Endothelial cell of umbilical vein (primary cell): ENCODE measurements at regions not wholly inside any gene's neighbourhood (a gene's known extent, or its start where the extent isn't known, plus 50 kb on each side); places are given as distances from the start of the nearest gene placed in this dataset.

ENCODE experiments used
- BruUV-seq: library from RNA; stranded (reverse); fragments of 400-500 nt; replicated peaks from 2 replicates; lab custom pipeline; 2021; lab: Mats Ljungman, UMichigan
- CTCF ChIA-PET: fragments of 300-600, 350-600 bp; sonication (Branson Sonifier 250); formaldehyde crosslinking; loops from one replicate; lab custom pipeline; 2021; ENCODE audit warnings: antibody characterized with exemption, inconsistent platforms; lab: Charles Lee
- POLR2A ChIA-PET: fragments of 300-600, 350-600 bp; sonication (Branson Sonifier 250); formaldehyde crosslinking; loops from one replicate; lab custom pipeline; 2021; ENCODE audit warnings: antibody characterized with exemption, inconsistent platforms; lab: Charles Lee
- DNase-seq: peaks from one replicate; pipeline ENCODE4 v3.0.0-alpha.2; 2011; ENCODE audit warnings: low read depth, low spot score
- FAIRE-seq: peaks from 2 replicates; lab custom pipeline; 2011; peaks lifted over from hg19 to GRCh38; lab: Jason Lieb, UNC
- H2AFZ ChIP-seq: 2 replicates; pipeline ENCODE4 v1.6.0; 2012; ENCODE audit warnings: low read depth, low read length, control low read depth, inconsistent platforms
- H3K27ac ChIP-seq: 2 replicates; pipeline ENCODE4 v1.5.1; 2011; ENCODE audit warnings: low read depth, mild to moderate bottlenecking, control low read depth, low read length, moderate library complexity; ENCODE audit not compliant: insufficient read depth
- H3K27me3 ChIP-seq, 2 experiments: 2 replicates each; pipeline versions ENCODE4 v1.6.0 to v1.6.1; 2011; ENCODE audit warnings: low read length in 2 of 2, mixed read lengths in 1 of 2; ENCODE audit not compliant: control insufficient read depth in 2 of 2, insufficient read depth in 2 of 2
- H3K36me3 ChIP-seq, 2 experiments: 2 replicates in 1 of 2; 3 replicates in 1 of 2; pipeline ENCODE4 v1.5.1; 2011; ENCODE audit warnings: low read length in 2 of 2, mild to moderate bottlenecking in 1 of 2, moderate library complexity in 1 of 2; ENCODE audit not compliant: control insufficient read depth in 2 of 2, insufficient read depth in 2 of 2; ENCODE audit errors: extremely low read depth in 1 of 2
- H3K4me1 ChIP-seq: 3 replicates; pipeline ENCODE4 v1.5.1; 2011; ENCODE audit warnings: mild to moderate bottlenecking, low read length; ENCODE audit not compliant: control insufficient read depth, insufficient read depth; ENCODE audit errors: extremely low read depth
- H3K4me2 ChIP-seq: 2 replicates; pipeline ENCODE4 v1.6.1; 2011; ENCODE audit warnings: low read length, control low read depth, mixed read lengths; ENCODE audit not compliant: insufficient read depth
- H3K4me3 ChIP-seq, 3 experiments: fragments of 200-600 bp in 1 of 3; sonication (generic), shearing (Covaris generic) in 1 of 3; replicated peaks in 1 of 3; 2 replicates each; pipeline ENCODE4 v1.5.1; 2011 to 2016; ENCODE audit warnings: control low read depth in 3 of 3, low read length in 3 of 3, mild to moderate bottlenecking in 2 of 3, inconsistent platforms in 1 of 3, low read depth in 1 of 3, moderate library complexity in 1 of 3; ENCODE audit not compliant: insufficient read depth in 1 of 3
- H3K79me2 ChIP-seq: 2 replicates; pipeline ENCODE4 v1.6.0; 2012; ENCODE audit warnings: low read length, inconsistent platforms; ENCODE audit not compliant: control insufficient read depth, insufficient read depth
- H3K9ac ChIP-seq: replicated peaks from 2 replicates; pipeline ENCODE3; 2011; ENCODE audit warnings: low read length, control low read depth; ENCODE audit not compliant: insufficient read depth; ENCODE audit errors: extremely low read depth
- H3K9me1 ChIP-seq: replicated peaks from 3 replicates; pipeline ENCODE4 v1.6.0; 2011; ENCODE audit warnings: mild to moderate bottlenecking, low read length; ENCODE audit not compliant: control insufficient read depth, insufficient read depth; ENCODE audit errors: extremely low read depth
- H3K9me3 ChIP-seq: replicated peaks from 2 replicates; pipeline ENCODE4 v1.5.1; 2012; ENCODE audit warnings: low read length, inconsistent platforms; ENCODE audit not compliant: control insufficient read depth, insufficient read depth
- H4K20me1 ChIP-seq: replicated peaks from 2 replicates; pipeline ENCODE3; 2011; ENCODE audit warnings: mild to moderate bottlenecking, low read length; ENCODE audit not compliant: control insufficient read depth, insufficient read depth; ENCODE audit errors: extremely low read depth
- EZH2 ChIP-seq: IDR thresholded peaks from 2 replicates; pipeline ENCODE4 v1.6.1; 2012; ENCODE audit warnings: borderline replicate concordance, low read depth, mild to moderate bottlenecking, moderate library complexity, low read length, inconsistent platforms; ENCODE audit not compliant: severe bottlenecking
- FOS ChIP-seq: IDR thresholded peaks from 2 replicates; pipeline ENCODE4 v1.6.1; 2011; ENCODE audit warnings: mild to moderate bottlenecking, low read length, moderate library complexity, borderline replicate concordance; ENCODE audit not compliant: insufficient read depth
- GATA2 ChIP-seq: IDR thresholded peaks from 2 replicates; pipeline ENCODE4 v1.7.0; 2011; ENCODE audit warnings: low read depth, mild to moderate bottlenecking, moderate library complexity, mixed read lengths, low read length; ENCODE audit not compliant: insufficient read length, insufficient read depth
- JUN ChIP-seq: IDR thresholded peaks from 2 replicates; pipeline ENCODE4 v1.6.1; 2011; ENCODE audit warnings: borderline replicate concordance, low read depth; ENCODE audit not compliant: insufficient read length, insufficient read depth
- MYC ChIP-seq: IDR thresholded peaks from one replicate; pipeline ENCODE4 v1.6.1; 2011; ENCODE audit warnings: mild to moderate bottlenecking, low read depth, low read length
- POLR2A ChIP-seq: IDR thresholded peaks from 2 replicates; pipeline ENCODE4 v1.6.1; 2012; ENCODE audit warnings: low read depth, mild to moderate bottlenecking, control low read depth, low read length
- POLR2AphosphoS5 ChIP-seq: IDR thresholded peaks from 2 replicates; pipeline ENCODE4 v1.6.1; 2012; ENCODE audit warnings: low read depth, mild to moderate bottlenecking, control low read depth, low read length, moderate library complexity; ENCODE audit not compliant: insufficient read depth
- dilution Hi-C: fragments of 300-500 bp; cut with MboI; formaldehyde crosslinking; loops from one replicate; pipeline ENCODE4 v1.15.0; 2019; ENCODE audit warnings: low sequenced_read_pairs; ENCODE audit not compliant: extremely low pct_ligation_motif_present
- intact Hi-C: fragments of 100-400 bp; cut with micrococcal nuclease; formaldehyde crosslinking; loops from one replicate; pipeline ENCODE4 v1.10.0; 2022
- TF ChIP-seq, protein P1 (sequence below), 2 donors: IDR thresholded peaks; 1 replicate in 1 of 2; 2 replicates in 1 of 2; pipeline ENCODE4 v1.5.1; 2011; ENCODE audit warnings: low read length in 2 of 2, mild to moderate bottlenecking in 2 of 2, moderate library complexity in 2 of 2, control low read depth in 1 of 2, inconsistent platforms in 1 of 2, low read depth in 1 of 2; ENCODE audit not compliant: insufficient read depth in 1 of 2; ENCODE audit errors: extremely low read depth in 1 of 2
- TF ChIP-seq, protein P2 (sequence below): IDR thresholded peaks from 2 replicates; pipeline ENCODE4 v1.6.1; 2011; ENCODE audit not compliant: insufficient read depth, insufficient read length

DNA sequence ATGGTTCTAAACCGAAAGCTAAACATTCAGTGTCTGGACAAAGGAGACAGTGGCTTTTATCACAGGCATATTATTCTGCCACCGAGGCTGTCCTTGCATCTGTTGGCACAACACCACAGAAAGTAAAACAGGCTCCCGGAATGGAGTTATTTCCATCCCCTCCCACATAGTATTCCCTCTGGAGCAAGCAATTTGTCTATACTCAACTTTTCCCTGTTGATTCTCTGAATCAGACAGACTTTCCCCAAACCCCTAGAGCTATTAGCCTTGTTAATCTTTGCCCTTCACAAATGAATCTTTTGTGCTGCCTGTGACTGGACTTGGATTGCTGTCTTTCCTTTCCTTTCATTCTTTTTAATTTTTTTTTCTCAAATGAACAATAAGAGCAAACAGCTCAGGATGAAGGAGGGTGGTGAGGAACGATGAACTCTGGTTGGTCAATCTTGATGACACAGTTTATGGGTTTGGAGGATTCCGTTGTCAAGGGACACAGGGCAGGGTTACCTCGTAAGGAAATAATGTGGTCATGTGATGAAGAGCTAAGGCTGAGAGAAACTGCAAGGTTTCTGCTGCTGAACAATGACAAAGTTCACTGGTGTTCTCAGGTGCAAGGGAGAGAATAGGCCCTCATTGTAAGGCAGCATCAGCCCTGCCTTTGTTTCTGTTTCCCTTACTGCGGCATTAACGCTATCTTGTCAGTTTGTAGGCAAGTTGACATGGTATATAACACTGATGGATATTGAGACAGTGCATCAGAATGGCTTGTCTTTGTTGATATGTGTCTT is 275.0 kb upstream of the BMP2 start:
- no peak overlapping the region for H3K9ac ChIP-seq
- no TSS peak for BruUV-seq
- H2AFZ ChIP-seq: no peak overlapping the region
- H3K27me3 ChIP-seq: peaks cover 0 to 2% of the 10 kb centered on the region in 2 experiments
- TF ChIP-seq EZH2 (no peak), POLR2AphosphoS5 (no peak), JUN (no peak), FOS (no peak), MYC (no peak), GATA2 (no peak), POLR2A (no peak)
- TF ChIP-seq, protein P1, sequence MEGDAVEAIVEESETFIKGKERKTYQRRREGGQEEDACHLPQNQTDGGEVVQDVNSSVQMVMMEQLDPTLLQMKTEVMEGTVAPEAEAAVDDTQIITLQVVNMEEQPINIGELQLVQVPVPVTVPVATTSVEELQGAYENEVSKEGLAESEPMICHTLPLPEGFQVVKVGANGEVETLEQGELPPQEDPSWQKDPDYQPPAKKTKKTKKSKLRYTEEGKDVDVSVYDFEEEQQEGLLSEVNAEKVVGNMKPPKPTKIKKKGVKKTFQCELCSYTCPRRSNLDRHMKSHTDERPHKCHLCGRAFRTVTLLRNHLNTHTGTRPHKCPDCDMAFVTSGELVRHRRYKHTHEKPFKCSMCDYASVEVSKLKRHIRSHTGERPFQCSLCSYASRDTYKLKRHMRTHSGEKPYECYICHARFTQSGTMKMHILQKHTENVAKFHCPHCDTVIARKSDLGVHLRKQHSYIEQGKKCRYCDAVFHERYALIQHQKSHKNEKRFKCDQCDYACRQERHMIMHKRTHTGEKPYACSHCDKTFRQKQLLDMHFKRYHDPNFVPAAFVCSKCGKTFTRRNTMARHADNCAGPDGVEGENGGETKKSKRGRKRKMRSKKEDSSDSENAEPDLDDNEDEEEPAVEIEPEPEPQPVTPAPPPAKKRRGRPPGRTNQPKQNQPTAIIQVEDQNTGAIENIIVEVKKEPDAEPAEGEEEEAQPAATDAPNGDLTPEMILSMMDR (IDR thresholded peaks at IDR 0.05; ENCODE audit: extremely low read depth in 1 of 2, insufficient read depth in 1 of 2, low read depth in 1 of 2, low read length in 2 of 2): no peak
- TF ChIP-seq, protein P2, sequence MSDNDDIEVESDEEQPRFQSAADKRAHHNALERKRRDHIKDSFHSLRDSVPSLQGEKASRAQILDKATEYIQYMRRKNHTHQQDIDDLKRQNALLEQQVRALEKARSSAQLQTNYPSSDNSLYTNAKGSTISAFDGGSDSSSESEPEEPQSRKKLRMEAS: no peak
- no peak overlapping the region for H3K27ac ChIP-seq
- DNase-seq (peak; percentile 25), FAIRE-seq (no peak)
- intact Hi-C loops (no loop called here), dilution Hi-C loops (no loop called here)
- no peaks in the 10 kb centered on the region for H4K20me1 ChIP-seq
- ChIA-PET CTCF (interaction anchor here (1.0 to 2.2 kb wide), 2 partner anchors 8 to 91 kb away, joined by 3 to 5 read pairs; no protein-coding TSS in a partner anchor), POLR2A (no interaction called here)
- no peaks in the 10 kb centered on the region for H3K79me2 ChIP-seq
- H3K9me3 ChIP-seq: no peaks in the 10 kb centered on the region
- no peak overlapping the region for H3K4me3 ChIP-seq
- H3K9me1 ChIP-seq: no peaks in the 10 kb centered on the region
- H3K4me1 ChIP-seq: no peaks in the 10 kb centered on the region
- H3K4me2 ChIP-seq: no peak overlapping the region
- H3K36me3 ChIP-seq: no peaks in the 10 kb centered on the region
